ENCODE measurements at regions not wholly inside any gene's neighbourhood (a gene's known extent, or its start where the extent isn't known, plus 50 kb on each side); places are given as distances from the start of the nearest gene placed in this dataset.

- no peaks in the 10 kb centered on the region for H3K9me3 ChIP-seq
- H3K27ac ChIP-seq, result peak overlapping the region; percentile 30
- no peak overlapping the region for H3K4me3 ChIP-seq
- H3K36me3 ChIP-seq, result no peaks in the 10 kb centered on the region
- no peak for DNase-seq
- no peaks in the 10 kb centered on the region for H3K27me3 ChIP-seq
- TF ChIP-seq CTCF (IDR thresholded peaks at IDR 0.05), result no peak
- no peaks in the 10 kb centered on the region for H3K4me1 ChIP-seq
- intact Hi-C loops (cut with DNase I), result no loop called here
- no peak overlapping the region for H3K9ac ChIP-seq (ENCODE audit: low read depth in 2 of 2, low read length in 2 of 2)
These were observed 276.5 kb upstream of the AMIGO2 start for GRCh38 chr12:47356129-47356700.

DNA sequence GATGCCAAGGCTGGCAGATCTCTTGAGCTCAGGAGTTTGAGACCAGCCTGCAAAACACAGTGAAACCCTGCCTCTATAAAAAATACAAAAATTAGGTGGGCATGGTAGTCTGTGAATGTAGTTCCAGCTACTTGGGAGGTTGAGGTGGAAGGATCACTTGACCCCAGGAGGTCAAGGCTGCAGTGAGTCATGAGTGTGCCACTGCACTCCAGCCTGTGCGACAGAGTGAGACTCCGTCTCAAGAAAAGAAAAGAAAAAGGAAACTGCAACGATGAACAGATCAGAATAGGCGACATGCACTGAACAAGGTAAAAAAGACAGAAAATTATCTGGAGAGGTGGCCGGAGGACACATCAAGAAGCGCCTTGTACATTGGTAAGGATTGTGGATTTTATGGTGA lies 273.7 kb upstream of the AMIGO2 start:
- Histone ChIP-seq H3K36me3 (no peaks in the 10 kb centered on the region), H3K9ac (ENCODE audit: low read depth in 2 of 2, low read length in 2 of 2) (no peak overlapping the region), H3K4me1 (no peaks in the 10 kb centered on the region), H3K9me3 (no peaks in the 10 kb centered on the region), H3K4me3 (no peak overlapping the region), H3K27me3 (no peaks in the 10 kb centered on the region), H3K27ac (no peak overlapping the region)
- intact Hi-C loops (cut with DNase I), result no loop called here
- no peak for TF ChIP-seq CTCF (IDR thresholded peaks at IDR 0.05)
- no peak for DNase-seq

DNA sequence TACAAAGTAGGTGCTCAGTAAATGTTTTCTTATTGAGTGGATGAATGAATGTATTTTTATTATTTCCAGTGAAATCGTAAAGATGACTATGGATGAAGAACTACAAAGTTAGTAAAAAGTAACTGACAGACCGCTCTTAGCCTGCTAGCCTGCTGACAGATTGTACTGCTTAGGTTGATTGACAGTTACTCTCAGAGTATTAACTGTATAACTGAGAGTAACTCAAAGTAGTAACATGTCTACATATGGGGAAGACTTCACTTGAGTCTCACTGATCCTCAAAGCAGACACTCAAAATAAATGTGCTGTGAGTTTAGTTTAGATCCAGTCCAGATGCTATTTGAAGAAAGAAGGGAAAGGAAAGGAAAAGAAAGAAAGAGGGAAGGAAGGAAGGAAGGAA lies 272.3 kb upstream of the AMIGO2 start:
- Histone ChIP-seq H3K36me3 (no peaks in the 10 kb centered on the region), H3K4me3 (no peak overlapping the region), H3K27me3 (no peaks in the 10 kb centered on the region), H3K9me3 (no peaks in the 10 kb centered on the region), H3K9ac (ENCODE audit: low read depth in 2 of 2, low read length in 2 of 2) (no peak overlapping the region), H3K27ac (no peak overlapping the region), H3K4me1 (no peaks in the 10 kb centered on the region)
- DNase-seq, result no peak
- intact Hi-C loops (cut with DNase I), result no loop called here
- TF ChIP-seq CTCF (IDR thresholded peaks at IDR 0.05), result no peak

GRCh38 chr12:47351526-47351925 lies 271.8 kb upstream of the AMIGO2 start:
- intact Hi-C loops (cut with DNase I), result no loop called here
- Histone ChIP-seq H3K9ac (ENCODE audit: low read depth in 2 of 2, low read length in 2 of 2) (no peak overlapping the region), H3K4me1 (no peaks in the 10 kb centered on the region), H3K36me3 (no peaks in the 10 kb centered on the region), H3K27me3 (no peaks in the 10 kb centered on the region), H3K9me3 (no peaks in the 10 kb centered on the region), H3K27ac (no peak overlapping the region), H3K4me3 (no peak overlapping the region)
- no peak for DNase-seq
- TF ChIP-seq CTCF (IDR thresholded peaks at IDR 0.05), result no peak

DNA sequence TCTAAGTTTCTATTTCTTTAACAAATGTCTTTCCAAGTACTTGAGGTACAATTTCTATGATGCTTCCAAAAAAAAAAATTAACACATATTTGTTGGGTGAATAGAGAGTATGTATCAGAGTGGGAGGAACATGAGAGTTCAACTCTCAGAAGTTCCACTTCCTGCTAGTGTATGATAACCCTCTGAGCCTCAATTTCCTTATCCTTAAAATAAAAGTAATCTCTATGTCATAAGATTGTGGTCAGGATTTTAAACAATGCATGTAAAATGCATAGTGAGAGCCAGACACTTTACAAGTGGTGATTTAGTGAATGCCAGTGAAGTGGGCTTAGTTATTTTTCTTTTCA lies 270.3 kb upstream of the AMIGO2 start:
- Histone ChIP-seq H3K27ac (no peak overlapping the region), H3K9ac (ENCODE audit: low read depth in 2 of 2, low read length in 2 of 2) (no peak overlapping the region), H3K27me3 (no peaks in the 10 kb centered on the region), H3K4me1 (no peaks in the 10 kb centered on the region), H3K36me3 (no peaks in the 10 kb centered on the region), H3K9me3 (no peaks in the 10 kb centered on the region), H3K4me3 (no peak overlapping the region)
- intact Hi-C loops (cut with DNase I), result no loop called here
- DNase-seq, result no peak
- no peak for TF ChIP-seq CTCF (IDR thresholded peaks at IDR 0.05)

Measured in colonic mucosa (tissue), 4 donors.